ENCODE measurements at regions not wholly inside any gene's neighbourhood (a gene's known extent, or its start where the extent isn't known, plus 50 kb on each side); places are given as distances from the start of the nearest gene placed in this dataset.
"Not testable (repeated sequence)": the region's sequence is repeated elsewhere in the genome, so short reads cannot be mapped to it uniquely, and the experiment has no call there.

DNA sequence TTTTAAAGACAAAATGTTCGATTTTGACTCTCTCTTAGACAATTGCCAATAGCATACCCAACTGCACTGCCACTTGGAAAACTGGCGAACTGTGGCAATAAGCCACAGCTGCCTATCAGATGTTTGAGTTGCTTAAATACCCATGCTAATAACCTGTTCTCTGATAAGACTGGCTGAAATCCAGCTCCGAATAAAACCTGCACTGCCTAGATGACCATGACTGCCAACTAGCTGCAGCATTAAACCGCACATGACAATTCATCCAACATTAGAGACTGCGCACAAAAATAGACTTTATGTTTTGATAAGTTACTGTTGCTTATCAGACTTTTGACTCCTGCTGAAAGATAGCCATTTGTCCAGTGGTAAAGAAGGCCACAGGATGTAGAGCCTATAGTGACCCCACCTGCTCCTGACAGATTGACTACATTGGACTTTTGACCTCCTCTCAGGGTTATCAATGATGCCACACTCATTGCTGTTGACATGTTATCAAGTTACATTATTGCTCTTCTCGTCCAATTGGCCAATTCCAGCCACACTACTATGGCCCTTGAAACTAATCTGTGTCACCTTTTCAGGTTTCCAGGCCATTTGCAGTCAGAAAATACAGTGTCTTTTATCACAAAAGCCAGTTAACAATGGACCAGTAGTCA lies 299.0 kb downstream of the HGF start:
- DNase-seq: no peak

DNA sequence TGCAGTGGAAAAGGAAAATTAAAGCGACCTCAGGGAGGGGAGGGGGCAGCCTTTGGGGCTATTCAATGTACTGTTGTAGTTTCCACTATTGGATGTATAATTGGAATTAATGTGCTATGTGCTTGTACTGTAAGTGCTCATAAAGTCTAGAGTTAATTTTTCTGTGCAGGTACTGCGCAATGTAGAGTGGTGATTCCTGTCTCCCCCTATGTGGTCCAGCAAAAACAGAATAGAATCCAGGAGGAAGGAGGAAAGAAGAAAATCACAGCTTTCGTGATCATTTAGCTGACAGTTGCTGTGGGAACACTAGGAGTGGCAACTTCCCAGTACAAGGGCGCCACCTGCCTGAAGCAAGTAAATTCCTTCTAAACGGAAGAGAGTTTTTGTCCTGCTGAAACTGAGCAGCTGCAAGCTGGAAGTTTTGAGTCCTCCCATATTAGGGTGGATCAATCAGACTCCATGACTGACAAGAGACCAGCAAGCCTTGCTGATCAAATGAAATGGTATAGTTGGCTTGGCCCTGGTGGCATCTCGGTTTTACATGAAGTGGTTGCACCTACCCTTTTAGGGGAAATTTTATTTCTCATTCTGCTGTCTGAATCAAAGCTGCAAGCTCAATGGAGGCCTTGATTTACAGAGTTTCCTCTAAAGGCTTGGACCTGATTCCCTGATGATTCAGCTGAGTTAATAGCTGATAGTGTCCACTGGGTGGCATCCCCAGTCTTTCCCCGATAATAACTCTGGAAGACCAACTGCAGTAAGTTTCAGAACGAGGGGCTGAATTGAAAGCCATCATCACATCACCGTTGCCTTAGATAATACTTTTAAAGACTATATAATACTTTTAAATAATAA lies 299.8 kb downstream of the HGF start:
- no peak for DNase-seq

DNA sequence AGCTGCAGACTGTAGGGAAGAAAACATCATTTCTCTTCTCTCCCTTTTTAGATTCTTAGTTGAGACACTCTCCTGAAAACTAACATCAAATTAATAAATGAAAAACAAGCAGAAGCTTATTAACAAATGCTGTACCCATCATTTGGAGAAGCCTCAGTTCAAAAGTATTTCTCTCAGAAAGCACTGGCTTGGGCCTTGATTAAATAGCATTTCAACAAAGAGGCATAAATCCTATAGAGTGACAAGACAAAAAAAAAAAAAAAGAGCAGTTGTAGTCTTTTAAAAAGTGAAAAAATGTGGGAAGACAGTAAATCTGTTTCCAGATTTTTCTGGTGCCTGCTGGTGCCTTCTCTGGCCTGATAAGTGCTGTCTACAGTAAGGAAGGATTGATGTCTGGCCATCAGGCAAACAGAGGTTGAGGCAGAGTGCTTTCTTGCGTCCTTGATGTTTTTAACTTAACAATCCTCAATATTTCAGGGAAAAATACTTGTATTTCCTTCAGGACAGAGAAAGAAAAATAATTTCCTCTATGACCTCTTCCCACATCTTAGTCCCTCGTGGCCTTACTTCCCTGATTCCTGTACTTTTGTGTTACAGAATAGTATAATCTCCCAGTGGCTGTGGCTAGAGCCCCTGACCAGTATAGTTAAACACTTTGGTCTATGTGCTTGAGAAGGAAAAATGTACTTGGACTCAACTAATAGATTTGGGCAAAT lies 300.5 kb downstream of the HGF start:
- DNase-seq: no peak

DNA sequence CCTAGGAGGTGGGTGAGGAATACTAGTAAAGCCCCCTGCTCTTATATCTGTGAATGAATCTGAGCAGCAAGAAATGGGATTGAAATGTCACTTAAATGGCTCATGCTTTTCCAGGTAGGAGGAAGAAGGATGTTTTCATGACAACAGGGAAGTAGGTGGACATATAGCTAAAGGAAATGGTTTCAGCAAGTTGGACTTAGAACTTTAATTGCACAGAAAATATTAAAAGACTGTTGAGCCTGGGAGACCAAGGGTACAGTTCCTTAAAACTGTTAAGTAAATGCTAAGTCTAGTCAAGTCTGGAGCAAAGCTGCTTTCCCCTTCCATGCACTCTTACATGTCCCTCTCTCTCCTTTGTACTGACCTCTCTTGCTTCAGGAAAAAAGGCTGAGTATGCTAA lies 301.3 kb downstream of the HGF start:
- DNase-seq: no peak

DNA sequence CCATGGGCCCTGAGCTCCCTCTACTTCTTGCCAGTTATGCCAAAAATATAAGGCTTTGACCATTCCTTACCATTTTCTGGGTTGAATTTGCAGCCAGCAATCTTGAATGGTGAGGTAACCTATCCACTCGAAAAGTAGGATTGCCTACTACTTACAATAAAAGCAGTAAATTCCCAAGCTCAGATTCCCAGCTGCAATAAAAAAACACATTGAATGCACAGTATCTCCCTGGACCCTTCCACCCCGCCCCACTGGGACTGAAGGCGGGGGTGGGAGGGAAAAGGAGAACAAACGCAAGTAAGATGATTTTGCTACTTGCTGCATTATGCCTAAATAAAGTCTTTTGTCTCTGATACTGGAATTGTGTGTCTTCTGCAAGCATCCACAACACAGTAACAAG lies 301.9 kb downstream of the HGF start:
- no peak for DNase-seq

DNA sequence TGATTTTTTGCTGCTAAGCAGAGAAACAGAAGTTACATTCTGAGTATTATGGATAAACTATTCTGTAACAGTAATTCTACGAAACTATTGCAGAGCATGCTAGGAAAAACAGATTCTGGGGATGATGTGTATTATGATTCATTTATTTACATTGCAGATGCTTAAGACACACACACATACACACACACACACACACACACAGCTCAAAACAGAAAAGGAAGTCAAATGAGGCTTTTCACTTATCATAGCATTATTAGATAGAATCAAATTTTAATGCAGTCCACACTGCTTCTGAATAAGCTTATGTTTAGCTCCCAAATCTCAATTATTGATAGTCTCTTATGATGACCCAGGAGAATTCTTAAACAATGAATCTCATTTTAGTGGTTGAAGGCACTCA lies 307.2 kb downstream of the HGF start:
- no peak for DNase-seq

DNA sequence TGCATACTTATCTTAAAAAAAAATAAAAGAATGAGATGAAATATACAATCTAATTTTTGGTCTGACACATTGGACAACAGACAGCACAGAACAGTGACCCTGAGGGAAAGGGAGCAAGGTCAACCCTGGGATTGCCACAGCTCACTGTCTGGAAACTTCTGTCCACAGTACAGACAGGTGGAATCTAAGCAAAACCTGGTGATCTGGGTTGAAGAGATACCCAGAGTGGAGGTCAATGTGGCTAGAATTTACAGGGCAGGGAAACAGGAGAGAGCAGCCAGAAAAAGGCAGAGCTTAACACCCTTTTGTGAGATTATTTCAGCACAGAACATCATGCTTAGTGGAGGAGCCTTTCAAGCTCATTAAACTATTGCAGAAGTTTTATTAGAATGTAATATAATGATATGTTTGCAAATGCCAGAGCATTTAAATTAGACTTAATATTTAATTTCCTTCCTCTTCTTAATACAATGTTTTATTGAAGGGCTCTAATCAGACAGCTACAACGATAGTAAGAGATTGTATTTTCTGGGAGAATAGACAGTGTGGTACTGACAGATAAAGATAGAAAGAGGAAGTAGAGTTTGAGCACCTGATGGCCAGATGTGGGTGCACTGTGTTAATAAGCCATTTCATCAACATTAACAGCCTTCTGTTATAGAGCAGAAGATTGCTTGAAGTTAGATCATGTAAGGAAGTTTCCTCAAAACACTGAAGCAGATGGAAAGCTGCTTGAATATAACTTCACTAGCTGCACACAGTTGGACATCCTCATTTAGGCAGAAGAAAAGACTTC lies 309.4 kb downstream of the HGF start:
- no peak for DNase-seq

DNA sequence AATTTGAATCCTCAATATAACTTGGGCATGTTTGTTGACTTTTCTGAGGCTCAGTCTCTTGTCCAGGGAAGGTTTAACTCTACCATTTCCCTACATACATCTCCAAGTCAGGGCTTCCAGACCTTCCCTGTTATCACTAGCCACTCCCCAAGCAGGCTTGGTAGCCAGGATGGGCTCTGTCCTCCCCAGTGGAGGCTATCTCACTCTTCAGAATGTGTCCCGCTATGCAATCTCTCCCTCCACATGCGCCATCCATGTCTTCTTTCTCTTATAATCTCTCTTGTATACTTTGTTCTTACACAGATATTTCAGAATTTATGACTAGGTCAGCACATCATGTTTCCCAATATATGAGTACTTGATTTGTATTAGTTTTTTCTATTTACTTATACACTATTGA lies 310.4 kb downstream of the HGF start:
- no peak for DNase-seq

DNA sequence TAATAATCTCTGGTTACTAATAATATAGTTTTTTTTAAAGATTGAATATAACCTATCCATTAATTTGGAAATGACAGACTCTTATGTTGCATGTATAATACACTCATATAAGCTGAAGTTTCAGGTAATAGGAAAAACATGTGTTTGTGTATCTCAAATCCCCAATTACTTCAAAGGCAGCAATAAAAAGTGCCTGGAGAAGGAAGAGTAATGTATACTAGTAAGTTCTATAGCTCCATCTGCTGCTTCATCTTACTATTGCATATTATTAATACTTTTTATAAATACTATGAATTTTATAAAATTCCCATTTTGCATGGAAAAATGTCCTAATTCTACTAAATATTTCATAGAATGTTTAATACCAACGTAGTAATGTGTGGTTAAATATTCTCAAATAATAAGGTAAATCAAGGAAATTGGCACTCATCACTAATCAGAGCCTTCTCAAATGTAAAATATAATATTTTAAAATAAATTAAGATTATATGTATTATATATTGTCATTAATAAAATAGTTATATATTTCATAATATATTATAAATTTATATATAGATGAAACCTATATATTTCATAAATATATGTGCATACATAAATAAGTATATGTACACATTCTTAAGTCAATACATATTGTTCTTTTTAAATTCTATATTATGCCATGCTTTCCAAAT lies 311.9 kb downstream of the HGF start:
- no peak for DNase-seq

DNA sequence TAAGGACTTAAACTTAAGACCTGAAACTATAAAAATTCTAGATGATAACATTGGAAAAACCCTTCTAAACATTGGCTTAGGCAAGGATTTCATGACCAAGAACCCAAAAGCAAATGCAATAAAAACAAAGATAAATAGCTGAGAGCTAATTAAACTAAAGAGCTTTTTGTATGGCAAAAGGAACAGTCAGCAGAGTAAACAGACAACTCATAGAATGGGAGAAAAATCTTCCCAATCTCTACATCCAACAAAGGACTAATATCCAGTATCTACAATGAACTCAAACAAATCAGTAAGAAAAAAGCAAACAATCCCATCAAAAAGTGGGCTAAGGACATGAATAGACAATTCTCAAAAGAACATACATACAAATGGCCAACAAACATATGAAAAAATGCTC lies 316.1 kb downstream of the HGF start:
- DNase-seq: not testable (repeated sequence)

DNA sequence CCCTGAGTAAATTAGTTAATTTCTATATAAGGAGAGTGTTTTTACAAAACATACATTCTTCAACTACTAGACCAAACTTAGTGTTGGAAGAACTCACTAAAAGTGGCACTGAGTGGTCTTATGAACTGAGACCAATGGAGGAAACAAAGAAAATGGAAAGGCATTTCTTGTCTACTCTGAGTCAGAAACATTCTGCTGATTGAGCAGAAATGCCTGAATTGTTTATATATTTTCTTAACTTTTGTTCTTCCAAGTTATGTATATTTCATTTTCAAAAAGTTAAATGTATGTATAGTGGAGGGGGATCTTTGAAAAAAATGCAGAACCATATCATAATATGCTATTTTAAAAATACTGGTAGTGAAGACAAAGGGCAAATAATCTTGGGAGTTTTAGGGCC lies 320.7 kb downstream of the HGF start:
- no peak for DNase-seq

DNA sequence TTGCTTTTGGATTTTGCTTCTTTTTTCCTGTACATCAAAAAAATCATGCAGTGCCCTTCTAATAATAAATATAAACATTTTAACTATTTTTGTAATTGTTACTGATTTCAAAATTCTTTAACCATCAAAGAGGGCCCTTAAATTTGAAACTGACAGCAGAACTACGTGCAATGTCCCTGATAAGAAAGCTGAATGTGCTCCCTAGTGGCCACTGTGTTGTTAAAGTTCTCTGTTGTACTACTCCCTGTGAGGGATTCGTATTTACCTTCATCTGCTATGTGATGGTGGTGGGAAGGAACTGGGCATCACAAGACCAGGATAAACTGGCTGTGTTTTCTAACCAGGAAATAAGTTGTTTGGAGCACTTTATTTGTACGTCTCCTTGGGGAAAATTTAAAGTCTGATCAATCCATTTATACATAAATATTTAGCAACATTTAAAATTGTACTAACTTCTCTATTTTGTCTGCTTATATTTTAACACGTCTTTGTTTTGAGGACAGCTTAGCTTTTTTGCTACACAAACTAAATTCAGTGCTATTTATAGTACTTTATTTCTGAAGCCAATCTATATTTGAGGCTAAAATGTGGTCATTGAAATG lies 322.4 kb downstream of the HGF start:
- no peak for DNase-seq

DNA sequence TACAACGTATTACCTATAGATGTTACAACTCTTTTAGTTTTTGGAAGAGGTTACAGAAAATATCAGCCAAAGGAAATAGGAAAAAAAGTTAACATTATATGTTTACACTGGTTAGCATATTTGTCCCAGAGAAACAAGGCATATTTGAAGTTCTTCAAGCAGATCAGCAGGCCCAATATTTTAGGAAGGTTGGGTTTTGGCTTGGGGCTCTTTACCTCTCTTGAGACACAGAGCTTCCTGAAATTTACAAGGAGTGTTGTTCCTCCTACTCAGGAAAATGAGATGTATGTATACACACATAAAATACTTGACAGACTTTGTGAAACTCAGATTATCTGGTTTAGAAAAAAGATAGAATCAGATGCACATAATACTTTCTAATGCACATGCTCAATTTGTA lies 323.6 kb downstream of the HGF start:
- no peak for DNase-seq

DNA sequence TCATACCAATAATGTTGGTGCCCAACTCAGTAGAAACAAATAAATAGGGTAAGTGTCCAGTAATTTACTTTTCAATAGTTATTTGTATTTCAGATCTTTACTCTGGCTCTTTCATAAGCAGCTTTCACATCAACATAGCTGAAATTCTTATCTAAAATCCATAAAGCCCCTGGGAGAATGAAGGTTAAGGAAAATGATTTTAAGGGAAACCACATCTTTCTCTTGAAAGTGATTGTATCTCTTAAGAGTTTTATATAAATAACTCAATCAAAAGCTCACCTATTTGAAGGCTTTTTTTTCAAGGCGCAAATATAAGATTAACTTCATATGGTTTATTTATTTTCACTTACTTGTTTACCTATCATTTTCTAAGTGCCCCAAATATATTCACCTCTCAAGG lies 324.4 kb downstream of the HGF start:
- no peak for DNase-seq

DNA sequence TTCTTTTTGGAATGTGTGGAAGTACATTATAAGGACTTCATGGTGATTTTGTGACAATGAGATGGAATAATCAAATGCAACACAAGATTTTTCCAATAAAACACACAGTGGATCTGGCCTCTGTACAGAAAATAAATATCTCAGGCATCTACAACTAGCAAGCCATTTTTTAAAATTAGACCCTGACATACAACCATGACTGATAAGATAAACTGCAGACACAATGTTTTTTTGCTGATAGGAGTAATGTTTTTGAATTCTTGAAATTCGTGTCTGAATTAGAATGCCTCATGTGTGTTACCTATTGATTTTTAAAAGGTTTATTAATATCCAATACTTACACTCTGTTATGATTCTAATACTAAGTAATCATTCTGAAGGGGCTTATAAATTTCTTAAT lies 328.1 kb downstream of the HGF start:
- DNase-seq: no peak

DNA sequence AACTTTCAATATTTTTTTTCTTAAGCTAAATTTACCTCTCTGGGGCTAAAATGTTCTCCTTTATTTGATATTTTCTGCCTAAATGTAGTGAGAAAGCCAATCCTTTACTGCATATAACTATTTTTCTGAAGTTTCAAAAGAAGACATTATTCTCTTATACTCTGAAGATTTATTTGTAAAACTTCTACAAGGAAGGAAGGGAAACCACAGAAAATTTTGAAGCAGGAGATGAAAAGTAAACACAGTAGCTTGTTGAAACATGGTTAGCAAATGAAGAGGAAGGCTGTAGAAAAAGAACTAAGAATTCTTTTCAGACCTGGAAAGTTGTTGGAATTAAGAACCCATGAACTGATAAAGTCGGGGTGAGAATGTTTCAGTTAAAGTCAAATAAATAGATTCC lies 330.3 kb downstream of the HGF start:
- DNase-seq: no peak

DNA sequence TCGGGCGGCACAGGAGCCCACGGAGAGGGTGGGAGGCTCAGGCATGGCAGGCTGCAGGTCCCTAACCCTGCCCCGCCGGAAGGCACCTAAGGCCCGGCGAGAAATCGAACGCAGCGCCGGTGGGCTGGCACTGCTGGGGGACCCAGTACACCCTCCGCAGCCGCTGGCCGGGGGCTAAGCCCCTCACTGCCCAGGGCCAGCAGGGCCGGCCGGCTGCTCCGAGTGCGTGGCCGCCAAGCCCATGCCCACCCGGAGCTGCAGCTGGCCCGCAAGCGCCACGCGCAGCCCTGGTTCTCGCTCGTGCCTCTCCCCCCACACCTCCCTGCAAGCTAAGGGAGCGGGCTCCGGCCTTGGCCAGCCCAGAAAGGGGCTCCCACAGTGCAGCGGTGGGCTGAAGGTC lies 332.7 kb downstream of the HGF start:
- not testable (repeated sequence) for DNase-seq

DNA sequence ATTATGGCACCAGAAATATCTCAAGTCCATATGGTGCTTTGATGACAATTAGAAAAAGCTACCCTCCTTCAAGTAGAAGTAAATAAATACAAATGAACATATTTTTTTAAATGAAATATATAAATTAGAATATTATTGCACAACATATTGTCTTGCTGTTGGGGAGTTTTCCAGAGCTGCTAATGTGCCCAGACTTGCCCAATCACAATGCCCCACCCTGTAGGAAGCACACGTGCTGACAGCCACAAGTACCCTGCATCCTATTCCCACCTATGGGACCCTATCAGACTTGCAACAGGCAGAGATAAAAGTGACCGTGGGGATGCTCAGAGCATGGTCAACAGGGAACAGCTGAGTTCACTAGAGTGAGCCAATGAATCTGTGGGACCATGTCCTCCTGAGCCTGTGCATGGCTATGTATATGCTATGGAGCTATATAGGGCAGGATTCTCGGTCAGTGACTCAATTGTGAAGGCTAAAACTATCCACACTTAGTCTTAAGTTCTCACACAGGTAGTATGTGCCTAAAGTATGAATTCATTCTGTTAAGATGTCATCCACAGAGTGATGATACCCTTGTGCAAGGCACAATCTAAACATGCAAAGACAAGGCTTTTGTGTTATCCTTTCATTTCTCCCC lies 336.0 kb downstream of the HGF start:
- DNase-seq: no peak

DNA sequence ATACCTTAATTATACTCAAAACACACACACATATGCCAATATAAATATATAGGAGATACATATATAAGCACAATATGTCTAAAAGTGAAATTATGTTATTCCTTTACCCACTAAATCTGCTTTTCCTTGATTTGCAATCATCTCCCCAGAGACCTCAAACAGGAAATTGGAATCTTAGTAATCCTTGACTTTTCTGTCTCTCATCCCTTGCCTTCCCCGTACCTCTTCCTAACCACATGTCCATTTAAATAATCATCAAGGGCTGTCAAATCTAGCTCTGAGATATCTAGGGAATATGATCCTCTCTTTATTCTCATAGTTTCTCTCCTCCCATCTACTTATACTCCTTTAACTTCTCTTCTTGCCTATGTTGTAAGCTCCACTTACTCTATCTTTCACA lies 336.6 kb downstream of the HGF start:
- DNase-seq: no peak

DNA sequence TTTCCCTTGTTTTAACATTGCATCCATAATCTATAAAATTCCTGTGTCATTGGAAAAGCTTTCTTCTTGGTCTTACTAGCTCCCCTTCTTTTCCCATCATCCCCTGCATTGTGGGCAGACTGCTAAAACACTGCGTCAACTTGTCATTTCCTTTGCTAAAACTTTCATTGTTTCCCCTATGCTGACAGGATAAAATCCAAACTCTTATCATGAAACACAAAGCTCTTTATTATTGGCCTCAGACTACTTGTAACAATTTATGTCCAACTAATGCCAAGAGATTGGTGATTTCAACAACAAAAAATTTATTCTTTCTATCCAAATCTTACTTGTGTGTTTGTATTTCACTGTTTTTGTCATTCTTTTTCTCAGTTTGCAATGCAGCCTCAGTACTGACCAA lies 339.1 kb downstream of the HGF start:
- DNase-seq: no peak

DNA sequence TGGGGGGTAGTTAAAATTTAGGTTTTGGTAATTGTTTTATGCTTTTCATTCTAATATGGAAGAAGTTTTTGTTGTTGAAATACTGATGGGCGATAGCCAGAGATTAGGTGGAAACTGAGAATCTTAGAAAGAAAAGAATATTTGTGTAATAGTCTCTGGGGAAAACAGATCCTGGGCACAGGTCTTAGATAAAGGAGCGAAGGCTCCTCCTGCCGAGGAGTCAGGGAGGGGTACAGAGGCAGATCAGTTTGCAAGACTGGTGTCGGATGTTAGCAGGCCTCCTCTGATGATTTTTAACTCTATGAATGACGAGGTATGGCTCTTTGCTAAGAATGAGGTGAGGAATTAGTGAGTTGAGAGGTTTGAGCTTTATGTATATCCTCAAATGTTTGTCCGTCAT lies 339.7 kb downstream of the HGF start:
- DNase-seq: no peak

DNA sequence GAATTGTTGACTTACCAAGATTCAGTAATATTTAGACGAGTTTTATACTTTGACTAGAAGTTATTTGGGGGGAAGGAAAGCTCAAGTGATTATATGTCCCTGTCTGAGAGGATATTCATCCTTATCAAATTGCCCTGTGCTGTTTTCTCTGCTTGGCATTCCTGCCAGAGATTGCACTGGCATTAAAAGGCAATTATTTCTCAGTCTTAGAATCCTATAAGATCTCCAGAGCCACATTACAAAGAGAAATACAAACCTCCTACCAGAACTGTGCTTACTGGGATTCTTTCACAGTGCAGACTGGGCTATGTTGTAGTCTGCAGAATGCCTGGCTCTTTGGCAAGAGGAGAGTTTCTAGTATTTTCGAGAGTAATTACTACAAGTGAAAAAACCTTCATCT lies 342.4 kb downstream of the HGF start:
- no peak for DNase-seq
